Thymus (tissue), 11 donors: ENCODE measurements at regions not wholly inside any gene's neighbourhood (a gene's known extent, or its start where the extent isn't known, plus 50 kb on each side); places are given as distances from the start of the nearest gene placed in this dataset.
"Not testable (repeated sequence)": the region's sequence is repeated elsewhere in the genome, so short reads cannot be mapped to it uniquely, and the experiment has no call there.

Experiments used
- DNase-seq, 9 donors: peaks; one replicate each; pipeline ENCODE4 v3.0.0-alpha.2; 2013; ENCODE audit warnings: low spot score in 9 of 9, low read depth in 6 of 9, missing footprints in 1 of 9
- H3K27ac ChIP-seq, 2 donors: one replicate each; pipeline ENCODE4 v1.5.1; 2013; ENCODE audit warnings: control low read depth in 1 of 2, low read depth in 1 of 2, low read length in 1 of 2, mild to moderate bottlenecking in 1 of 2, moderate library complexity in 1 of 2
- H3K27me3 ChIP-seq, 2 donors: one replicate each; pipeline ENCODE4 v1.5.1; 2013; ENCODE audit warnings: low read length in 1 of 2; ENCODE audit not compliant: control insufficient read depth in 2 of 2, insufficient read depth in 1 of 2
- H3K36me3 ChIP-seq, 2 donors: one replicate each; pipeline ENCODE4 v1.5.1; 2013; ENCODE audit warnings: low read length in 1 of 2, mild to moderate bottlenecking in 1 of 2, moderate library complexity in 1 of 2; ENCODE audit not compliant: control insufficient read depth in 2 of 2, insufficient read depth in 2 of 2
- H3K4me1 ChIP-seq, 2 donors: one replicate each; pipeline ENCODE4 v1.5.1; 2013; ENCODE audit warnings: low read length in 2 of 2; ENCODE audit not compliant: control insufficient read depth in 2 of 2, insufficient read depth in 2 of 2
- H3K4me3 ChIP-seq, 2 donors: one replicate each; pipeline ENCODE4 v1.5.1; 2013; ENCODE audit warnings: low read length in 2 of 2, control low read depth in 1 of 2, mild to moderate bottlenecking in 1 of 2
- H3K9me3 ChIP-seq, 2 donors: one replicate each; pipeline ENCODE4 v1.5.1; 2013; ENCODE audit warnings: low read length in 1 of 2, mild to moderate bottlenecking in 1 of 2; ENCODE audit not compliant: control insufficient read depth in 2 of 2, insufficient read depth in 1 of 2
- WGBS: extraction: QIAGEN DNeasy Blood & Tissue Kit; methylation state at CpG from one replicate; pipeline ENCODE4 v1.1.7; 2013; 5-methylcytosine and 5-hydroxymethylcytosine counted together
- donor health status: healthy.

- peaks cover 6 to 36% of the 10 kb centered on the region in 2 donors for H3K4me1 ChIP-seq
- H3K4me3 ChIP-seq: no peak overlapping the region
- H3K36me3 ChIP-seq: no peaks in the 10 kb centered on the region
- WGBS: 79% methylated on average over 1 of the region's 1 CpG
- H3K27me3 ChIP-seq: no peaks in the 10 kb centered on the region
- peak in 1 of 9 donors; percentile 12 for DNase-seq
- H3K27ac ChIP-seq: no peak overlapping the region
- no peaks in the 10 kb centered on the region for H3K9me3 ChIP-seq
Observed at GRCh38 chr2:132270255-132270654, 108.5 kb upstream of the ANKRD30BL start.

- DNase-seq: peak in 1 of 9 donors; percentile 43
- Histone ChIP-seq H3K27me3 (no peaks in the 10 kb centered on the region), H3K4me3 (no peak overlapping the region), H3K36me3 (no peaks in the 10 kb centered on the region), H3K9me3 (no peaks in the 10 kb centered on the region), H3K4me1 (peaks cover 6 to 36% of the 10 kb centered on the region in 2 donors), H3K27ac (no peak overlapping the region)
Observed at GRCh38 chr2:132270981-132271546, 109.3 kb upstream of the ANKRD30BL start.

GRCh38 chr2:132271794-132272193 lies 110.0 kb upstream of the ANKRD30BL start:
- not testable (repeated sequence) for H3K9me3 ChIP-seq, H3K27ac ChIP-seq, DNase-seq, H3K27me3 ChIP-seq, H3K36me3 ChIP-seq, H3K4me3 ChIP-seq
- peaks cover 6 to 31% of the 10 kb centered on the region in 2 donors for H3K4me1 ChIP-seq
- 95% methylated on average over 11 of the region's 11 CpGs for WGBS

GRCh38 chr2:132272713-132273112 lies 111.0 kb upstream of the ANKRD30BL start:
- H3K9me3 ChIP-seq: peaks cover 0 to under 1% of the 10 kb centered on the region in 2 donors
- WGBS: 95% methylated on average over 14 of the region's 14 CpGs

GRCh38 chr2:132273585-132273984 lies 111.8 kb upstream of the ANKRD30BL start:
- not testable (repeated sequence) for H3K27me3 ChIP-seq, DNase-seq, H3K9me3 ChIP-seq, H3K4me3 ChIP-seq, H3K27ac ChIP-seq, H3K36me3 ChIP-seq
- 97% methylated on average over 23 of the region's 23 CpGs for WGBS
- H3K4me1 ChIP-seq: peaks cover 4 to 20% of the 10 kb centered on the region in 2 donors

More at GRCh38 chr2:132272713-132273112, 111.0 kb upstream of the ANKRD30BL start:
- H3K4me1 ChIP-seq: peaks cover 4 to 23% of the 10 kb centered on the region in 2 donors
- DNase-seq: no peak
- no peak overlapping the region for H3K4me3 ChIP-seq
- no peak overlapping the region for H3K27ac ChIP-seq
- no peaks in the 10 kb centered on the region for H3K36me3 ChIP-seq
- no peaks in the 10 kb centered on the region for H3K27me3 ChIP-seq

- 94% methylated on average over 10 of the region's 10 CpGs for WGBS
- DNase-seq: no peak
- no peak overlapping the region for H3K4me3 ChIP-seq
- no peaks in the 10 kb centered on the region for H3K36me3 ChIP-seq
- H3K27ac ChIP-seq: no peak overlapping the region
- peaks cover under 1 to 16% of the 10 kb centered on the region in 2 donors for H3K4me1 ChIP-seq
- H3K9me3 ChIP-seq: peaks cover 1 to 12% of the 10 kb centered on the region in 2 donors
- no peaks in the 10 kb centered on the region for H3K27me3 ChIP-seq
Observed at GRCh38 chr2:132274000-132274399, 112.2 kb upstream of the ANKRD30BL start.

- peaks cover 0 to 6% of the 10 kb centered on the region in 2 donors for H3K4me1 ChIP-seq
- no peak overlapping the region for H3K27ac ChIP-seq
- H3K27me3 ChIP-seq: no peaks in the 10 kb centered on the region
- DNase-seq: no peak
- WGBS: 97% methylated on average over 17 of the region's 17 CpGs
- H3K4me3 ChIP-seq: no peak overlapping the region
- H3K9me3 ChIP-seq: peaks cover 1 to 19% of the 10 kb centered on the region in 2 donors
- no peaks in the 10 kb centered on the region for H3K36me3 ChIP-seq
Observed at GRCh38 chr2:132275396-132275795, 113.6 kb upstream of the ANKRD30BL start.

- H3K27me3 ChIP-seq: no peaks in the 10 kb centered on the region
- H3K27ac ChIP-seq: no peak overlapping the region
- WGBS: 90% methylated on average over 10 of the region's 10 CpGs
- peaks cover 1 to 25% of the 10 kb centered on the region in 2 donors for H3K9me3 ChIP-seq
- DNase-seq: no peak
- H3K4me1 ChIP-seq: no peaks in the 10 kb centered on the region
- no peak overlapping the region for H3K4me3 ChIP-seq
- no peaks in the 10 kb centered on the region for H3K36me3 ChIP-seq
Observed at GRCh38 chr2:132276571-132276981, 114.8 kb upstream of the ANKRD30BL start.

GRCh38 chr2:132278267-132278666 lies 116.5 kb upstream of the ANKRD30BL start:
- 87% methylated on average over 23 of the region's 23 CpGs for WGBS

More at GRCh38 chr2:132278267-132278666, 116.5 kb upstream of the ANKRD30BL start:
- H3K27me3 ChIP-seq: no peaks in the 10 kb centered on the region
- no peak overlapping the region for H3K27ac ChIP-seq
- H3K4me3 ChIP-seq: no peak overlapping the region
- H3K9me3 ChIP-seq: peaks cover 1 to 25% of the 10 kb centered on the region in 2 donors
- no peak for DNase-seq
- H3K36me3 ChIP-seq: no peaks in the 10 kb centered on the region
- H3K4me1 ChIP-seq: no peaks in the 10 kb centered on the region
